Activated CD4-positive, alpha-beta T cell treated with anti-CD3 and anti-CD28 coated beads for 36 hours (primary cell): ENCODE measurements at regions not wholly inside any gene's neighbourhood (a gene's known extent, or its start where the extent isn't known, plus 50 kb on each side); places are given as distances from the start of the nearest gene placed in this dataset.

Source experiments
- ATAC-seq: fragments of 200-7000 bp; cut with Tn5 transposase; one replicate; pipeline ENCODE4 v1.10.0; 2021; ENCODE audit warnings: mild to moderate bottlenecking, moderate library complexity
- CTCF ChIA-PET: fragments of 350-600 bp; sonication (Branson Sonifier 250); formaldehyde crosslinking; loops from one replicate; lab custom pipeline; 2021; ENCODE audit warnings: antibody characterized with exemption; lab: Charles Lee
- POLR2A ChIA-PET: fragments of 350-600 bp; sonication (Branson Sonifier 250); formaldehyde crosslinking; loops from one replicate; lab custom pipeline; 2021; ENCODE audit warnings: antibody characterized with exemption, inconsistent platforms; lab: Charles Lee
- DNase-seq: peaks from one replicate; pipeline ENCODE4 v3.0.0-alpha.2; 2020
- H3K27ac Mint-ChIP-seq: one replicate; pipeline ENCODE4 v1.8.0; 2021; ENCODE audit warnings: mixed read lengths
- H3K27me3 Mint-ChIP-seq: one replicate; pipeline ENCODE4 v1.8.0; 2021; ENCODE audit warnings: mixed read lengths
- H3K36me3 Mint-ChIP-seq: one replicate; pipeline ENCODE4 v1.8.0; 2021; ENCODE audit warnings: low read depth, mixed read lengths
- H3K4me1 Mint-ChIP-seq: one replicate; pipeline ENCODE4 v1.8.0; 2021; ENCODE audit warnings: mixed read lengths
- H3K4me3 Mint-ChIP-seq: one replicate; pipeline ENCODE4 v1.8.0; 2021; ENCODE audit warnings: mild to moderate bottlenecking, moderate library complexity, mixed read lengths
- H3K9me3 Mint-ChIP-seq: one replicate; pipeline ENCODE4 v1.8.0; 2021; ENCODE audit warnings: low read depth, mixed read lengths
- intact Hi-C, 2 experiments: fragments of 100-400 bp; cut with DNase I in 1 of 2; cut with micrococcal nuclease in 1 of 2; formaldehyde crosslinking; loops; one replicate each; pipeline versions ENCODE4 v1.14.2 to v1.15.1; 2022 to 2024; cut with DNase I, micrococcal nuclease

GRCh38 chr2:150191349-150191748 is 296.1 kb downstream of the RND3 start:
- Mint-ChIP-seq H3K4me1 (no peaks in the 10 kb centered on the region), H3K9me3 (peaks cover 2% of the 10 kb centered on the region), H3K4me3 (no peak overlapping the region), H3K27me3 (no peaks in the 10 kb centered on the region), H3K27ac (no peak overlapping the region), H3K36me3 (no peaks in the 10 kb centered on the region)
- ATAC-seq (no peak), DNase-seq (no peak)
- CTCF ChIA-PET, result no interaction called here
- POLR2A ChIA-PET, result no interaction called here
- intact Hi-C loops, result no loop called here

GRCh38 chr2:150190546-150190945 is 296.9 kb downstream of the RND3 start:
- Mint-ChIP-seq H3K27ac (no peak overlapping the region), H3K9me3 (peaks cover 2% of the 10 kb centered on the region), H3K4me3 (no peak overlapping the region), H3K4me1 (no peaks in the 10 kb centered on the region), H3K36me3 (no peaks in the 10 kb centered on the region), H3K27me3 (no peaks in the 10 kb centered on the region)
- intact Hi-C loops, result no loop called here
- CTCF ChIA-PET, result no interaction called here
- POLR2A ChIA-PET, result no interaction called here
- ATAC-seq (no peak), DNase-seq (no peak)

- H3K36me3 Mint-ChIP-seq, result no peaks in the 10 kb centered on the region
- ATAC-seq (no peak), DNase-seq (no peak)
- no peaks in the 10 kb centered on the region for H3K27me3 Mint-ChIP-seq
- intact Hi-C loops, result no loop called here
- H3K4me1 Mint-ChIP-seq, result no peaks in the 10 kb centered on the region
- peaks cover 3% of the 10 kb centered on the region for H3K9me3 Mint-ChIP-seq
- no peak overlapping the region for H3K4me3 Mint-ChIP-seq
- POLR2A ChIA-PET, result interaction anchor here (0.7 kb wide), 1 partner anchor 808 kb away, joined by 5 read pairs; no protein-coding TSS in a partner anchor
- H3K27ac Mint-ChIP-seq, result no peak overlapping the region
- CTCF ChIA-PET, result interaction anchor here (0.6 to 1.0 kb wide), 2 partner anchors 48 to 258 kb away, joined by 3 read pairs; no protein-coding TSS in a partner anchor
These were observed 298.7 kb downstream of the RND3 start for GRCh38 chr2:150188800-150189199.

GRCh38 chr2:150188177-150188576 is 299.3 kb downstream of the RND3 start:
- no peaks in the 10 kb centered on the region for H3K27me3 Mint-ChIP-seq
- ChIA-PET CTCF (interaction anchor here (1.0 kb wide), 1 partner anchor 47 kb away, joined by 3 read pairs; no protein-coding TSS in a partner anchor), POLR2A (no interaction called here)
- no peak overlapping the region for H3K27ac Mint-ChIP-seq
- no peak for ATAC-seq
- no peak overlapping the region for H3K4me3 Mint-ChIP-seq
- peaks cover 4% of the 10 kb centered on the region for H3K9me3 Mint-ChIP-seq
- no peak for DNase-seq
- H3K4me1 Mint-ChIP-seq, result no peaks in the 10 kb centered on the region
- no peaks in the 10 kb centered on the region for H3K36me3 Mint-ChIP-seq
- intact Hi-C loops, result no loop called here

GRCh38 chr2:150182566-150183235 is 304.8 kb downstream of the RND3 start:
- no peaks in the 10 kb centered on the region for H3K27me3 Mint-ChIP-seq
- intact Hi-C loops, result no loop called here
- no peak overlapping the region for H3K27ac Mint-ChIP-seq
- DNase-seq (no peak), ATAC-seq (no peak)
- CTCF ChIA-PET, result no interaction called here
- POLR2A ChIA-PET, result no interaction called here
- peaks cover 4% of the 10 kb centered on the region for H3K9me3 Mint-ChIP-seq
- no peaks in the 10 kb centered on the region for H3K4me1 Mint-ChIP-seq
- H3K4me3 Mint-ChIP-seq, result no peak overlapping the region
- no peaks in the 10 kb centered on the region for H3K36me3 Mint-ChIP-seq

- H3K9me3 Mint-ChIP-seq, result peaks cover 2% of the 10 kb centered on the region
- ATAC-seq (no peak), DNase-seq (no peak)
- no peak overlapping the region for H3K27ac Mint-ChIP-seq
- intact Hi-C loops, result no loop called here
- no peaks in the 10 kb centered on the region for H3K4me1 Mint-ChIP-seq
- ChIA-PET CTCF (no interaction called here), POLR2A (no interaction called here)
- no peaks in the 10 kb centered on the region for H3K36me3 Mint-ChIP-seq
- no peaks in the 10 kb centered on the region for H3K27me3 Mint-ChIP-seq
- H3K4me3 Mint-ChIP-seq, result no peak overlapping the region
These were observed 308.9 kb downstream of the RND3 start for GRCh38 chr2:150178591-150178990.

- no peak for ATAC-seq
- Mint-ChIP-seq H3K9me3 (peaks cover 4% of the 10 kb centered on the region), H3K4me1 (no peaks in the 10 kb centered on the region), H3K27me3 (no peaks in the 10 kb centered on the region), H3K36me3 (no peaks in the 10 kb centered on the region), H3K27ac (no peak overlapping the region), H3K4me3 (no peak overlapping the region)
- POLR2A ChIA-PET, result no interaction called here
- intact Hi-C loops, result no loop called here
- CTCF ChIA-PET, result no interaction called here
- DNase-seq, result no peak
These were observed 312.5 kb downstream of the RND3 start for GRCh38 chr2:150174971-150175421.

- POLR2A ChIA-PET, result no interaction called here
- no peak overlapping the region for H3K27ac Mint-ChIP-seq
- H3K4me1 Mint-ChIP-seq, result no peaks in the 10 kb centered on the region
- H3K4me3 Mint-ChIP-seq, result no peak overlapping the region
- no peaks in the 10 kb centered on the region for H3K36me3 Mint-ChIP-seq
- CTCF ChIA-PET, result no interaction called here
- DNase-seq (no peak), ATAC-seq (no peak)
- H3K27me3 Mint-ChIP-seq, result no peaks in the 10 kb centered on the region
- intact Hi-C loops, result no loop called here
- peaks cover 4% of the 10 kb centered on the region for H3K9me3 Mint-ChIP-seq
These were observed 313.2 kb downstream of the RND3 start for GRCh38 chr2:150174056-150174805.

- H3K9me3 Mint-ChIP-seq, result peaks cover 2% of the 10 kb centered on the region
- ATAC-seq (no peak), DNase-seq (no peak)
- H3K27ac Mint-ChIP-seq, result no peak overlapping the region
- CTCF ChIA-PET, result no interaction called here
- H3K27me3 Mint-ChIP-seq, result no peaks in the 10 kb centered on the region
- H3K36me3 Mint-ChIP-seq, result no peaks in the 10 kb centered on the region
- POLR2A ChIA-PET, result no interaction called here
- no peak overlapping the region for H3K4me3 Mint-ChIP-seq
- intact Hi-C loops, result no loop called here
- H3K4me1 Mint-ChIP-seq, result no peaks in the 10 kb centered on the region
These were observed 316.4 kb downstream of the RND3 start for GRCh38 chr2:150171065-150171548.

GRCh38 chr2:150169237-150169629 is 318.2 kb downstream of the RND3 start:
- no peak for DNase-seq
- ChIA-PET POLR2A (no interaction called here), CTCF (no interaction called here)
- Mint-ChIP-seq H3K9me3 (peaks cover 2% of the 10 kb centered on the region), H3K27me3 (no peaks in the 10 kb centered on the region), H3K27ac (no peak overlapping the region), H3K36me3 (no peaks in the 10 kb centered on the region), H3K4me3 (no peak overlapping the region), H3K4me1 (no peaks in the 10 kb centered on the region)
- intact Hi-C loops, result no loop called here
- ATAC-seq, result no peak

GRCh38 chr2:150168595-150169236 is 318.8 kb downstream of the RND3 start:
- Mint-ChIP-seq H3K9me3 (peaks cover 2% of the 10 kb centered on the region), H3K27ac (no peak overlapping the region), H3K4me3 (no peak overlapping the region), H3K27me3 (no peaks in the 10 kb centered on the region), H3K36me3 (no peaks in the 10 kb centered on the region), H3K4me1 (no peaks in the 10 kb centered on the region)
- ChIA-PET CTCF (no interaction called here), POLR2A (no interaction called here)
- no peak for ATAC-seq
- intact Hi-C loops, result no loop called here
- no peak for DNase-seq
